ENCODE measurements at regions not wholly inside any gene's neighbourhood (a gene's known extent, or its start where the extent isn't known, plus 50 kb on each side); places are given as distances from the start of the nearest gene placed in this dataset.

- no peak for TF ChIP-seq CTCF (IDR thresholded peaks at IDR 0.05 in 2 of 3, conservative IDR thresholded peaks at IDR 0.05 in 1 of 3; ENCODE audit: borderline replicate concordance in 1 of 3, insufficient read depth in 1 of 3, low read depth in 2 of 3, low read length in 2 of 3)
- no peak for TF ChIP-seq YY1 (IDR thresholded peaks at IDR 0.05; ENCODE audit: extremely low read depth, insufficient replicate concordance, low read depth, low read length)
- TF ChIP-seq ZBTB33 (IDR thresholded peaks at IDR 0.05; ENCODE audit: extremely low read depth, insufficient replicate concordance, low read length), result no peak
- no peak for TF ChIP-seq ZNF274 (IDR thresholded peaks at IDR 0.05; ENCODE audit: low read depth, low read length)
- no peak for TF ChIP-seq CEBPB (IDR thresholded peaks at IDR 0.05; ENCODE audit: low read depth)
- TF ChIP-seq SP1 (IDR thresholded peaks at IDR 0.05; ENCODE audit: low read depth), result no peak
- no peak for TF ChIP-seq EZH2 (IDR thresholded peaks at IDR 0.05)
These were observed 75.8 kb upstream of the ZEB2 start for GRCh38 chr2:144595686-144596072.
